ENCODE measurements at regions not wholly inside any gene's neighbourhood (a gene's known extent, or its start where the extent isn't known, plus 50 kb on each side); places are given as distances from the start of the nearest gene placed in this dataset.

- no peak for DNase-seq
Observed at GRCh38 chr2:151071906-151072305, 189.8 kb downstream of the RBM43 start.

GRCh38 chr2:151071382-151071781 is 190.3 kb downstream of the RBM43 start:
- peak; percentile 2 for DNase-seq

- no peak for DNase-seq
Observed at GRCh38 chr2:151070253-151070652, 191.4 kb downstream of the RBM43 start.

DNA sequence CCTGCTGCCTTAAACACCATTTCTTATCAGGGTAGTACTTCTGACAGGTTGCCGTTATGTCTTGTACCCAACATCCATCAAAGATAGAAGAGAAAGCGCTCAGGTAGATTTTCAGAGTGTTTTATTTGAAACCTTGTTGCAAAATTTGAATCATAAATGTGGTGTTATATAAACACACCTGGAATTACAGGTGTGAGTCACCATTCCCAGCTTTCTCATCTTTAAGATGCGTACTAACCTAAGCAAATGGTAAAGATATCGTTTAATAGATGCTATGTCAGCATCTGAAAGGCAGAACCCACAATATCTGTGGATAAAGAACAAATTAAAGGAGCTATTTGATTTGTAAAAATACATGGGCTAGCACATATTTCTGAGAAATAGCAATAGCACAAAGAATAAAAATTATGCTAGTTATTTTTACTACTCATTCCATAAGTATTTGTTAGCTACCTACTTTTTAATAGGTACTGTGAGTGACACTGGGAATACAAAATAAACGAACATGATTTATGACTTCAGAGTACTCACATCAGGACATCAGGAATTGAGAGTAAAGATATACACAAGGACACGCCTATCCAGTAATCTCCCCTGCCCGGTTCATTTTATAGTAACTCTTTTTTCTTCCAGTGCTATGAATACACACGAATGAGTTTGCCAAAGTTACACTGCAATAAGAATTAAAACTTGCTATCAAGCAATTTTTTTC is 193.8 kb downstream of the RBM43 start:
- no peak for DNase-seq

DNA sequence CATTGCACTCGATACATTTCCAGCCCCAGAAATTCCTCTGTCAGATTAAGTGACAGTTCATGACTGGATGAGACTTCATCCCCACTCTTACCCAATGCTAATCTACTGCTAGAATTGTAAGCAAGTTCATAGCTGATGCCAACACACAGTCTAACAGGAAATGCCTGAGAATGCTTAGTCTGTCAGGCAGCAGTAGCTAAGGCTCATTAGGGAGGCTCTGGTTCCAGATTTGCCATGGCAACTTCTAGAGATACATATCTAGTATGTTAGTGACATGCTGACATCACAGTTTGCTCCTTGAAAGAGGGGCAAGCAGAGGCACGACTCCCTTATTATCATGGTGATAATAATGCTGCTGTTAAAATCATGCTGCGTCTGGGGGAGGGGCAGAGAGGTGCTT is 198.4 kb downstream of the RBM43 start:
- no peak for DNase-seq

- DNase-seq: no peak
Observed at GRCh38 chr2:151060287-151060686, 201.4 kb downstream of the RBM43 start.

- no peak for DNase-seq
Observed at GRCh38 chr2:151056870-151057269, 204.8 kb downstream of the RBM43 start.

DNA sequence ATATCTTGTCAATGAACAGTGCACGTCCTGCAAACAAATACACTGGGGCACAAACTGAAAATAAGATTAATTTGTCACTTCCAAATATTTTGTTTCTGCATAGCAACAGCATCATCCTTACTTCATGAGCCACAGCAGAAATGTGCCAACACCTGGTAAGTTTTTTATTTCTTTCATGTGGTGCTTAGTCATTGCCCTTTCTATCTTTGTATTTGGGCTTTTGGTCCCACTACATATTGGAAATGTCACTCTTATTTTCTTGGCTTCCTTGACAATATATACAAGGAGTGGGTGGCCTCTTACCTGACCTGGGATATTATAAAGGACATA is 208.0 kb downstream of the RBM43 start:
- DNase-seq: no peak

DNA sequence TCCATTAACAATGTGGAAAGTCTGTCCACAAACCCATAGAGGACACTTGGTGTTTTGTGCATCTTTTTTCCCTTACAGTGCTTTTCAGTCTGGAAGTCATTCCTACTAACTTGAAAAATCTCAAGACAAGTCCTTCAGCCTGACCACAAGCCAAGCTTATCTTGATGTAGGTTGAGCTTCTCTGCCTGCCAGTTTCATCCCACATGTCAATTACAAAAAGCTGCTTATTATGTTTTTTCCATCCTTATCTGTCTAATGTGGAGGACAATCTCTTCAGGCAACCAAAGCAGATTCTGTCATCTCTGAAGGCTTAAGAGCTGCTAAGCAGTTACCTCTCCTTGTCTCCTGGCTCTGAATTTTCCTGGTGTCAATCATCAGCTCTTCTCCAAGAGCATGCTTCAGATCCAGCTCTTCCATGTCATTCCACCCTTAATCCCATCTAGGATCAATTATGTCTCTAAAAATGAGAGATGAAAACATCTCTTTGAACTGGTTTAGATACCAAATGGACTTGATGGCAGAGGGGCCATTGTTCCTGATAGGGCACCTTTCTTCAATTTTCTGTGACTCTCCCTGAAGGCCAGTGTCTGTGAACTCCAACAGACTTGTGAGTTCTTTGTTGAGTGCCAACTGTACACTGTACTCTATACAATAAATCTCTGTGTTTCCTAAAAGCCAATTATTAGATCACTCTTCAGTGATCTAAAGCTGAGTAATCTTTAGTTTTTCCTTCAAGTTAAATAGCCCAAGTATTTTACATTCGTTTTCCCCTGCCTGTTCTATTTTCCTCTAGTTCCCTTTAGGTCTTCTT is 208.6 kb downstream of the RBM43 start:
- no peak for DNase-seq

- peak; percentile 30 for DNase-seq
Observed at GRCh38 chr2:151051574-151052220, 210.0 kb downstream of the RBM43 start.

- no peak for DNase-seq
Observed at GRCh38 chr2:151049746-151050145, 211.9 kb downstream of the RBM43 start.

- no peak for DNase-seq
Observed at GRCh38 chr2:151048331-151049054, 213.2 kb downstream of the RBM43 start.

GRCh38 chr2:151043484-151043883 is 218.2 kb downstream of the RBM43 start:
- DNase-seq: peak; percentile 0

DNA sequence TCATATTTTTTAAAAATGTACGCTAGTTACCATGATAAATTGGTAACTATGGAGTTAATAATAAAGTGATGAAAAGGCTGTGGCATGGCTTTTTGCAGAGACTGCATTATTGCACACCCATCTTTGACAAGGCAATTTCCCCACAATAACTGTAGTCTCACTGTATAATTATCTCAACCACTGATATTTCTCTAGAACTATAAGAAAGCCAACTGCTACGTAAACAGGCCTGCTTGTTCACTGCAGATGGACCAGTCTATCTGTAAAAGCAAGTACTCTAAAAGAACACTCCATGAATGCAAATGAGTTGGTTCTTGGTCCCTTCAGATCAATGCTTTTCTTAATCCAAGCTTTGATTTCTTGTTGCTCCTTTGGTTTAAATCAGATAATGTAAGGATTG is 218.7 kb downstream of the RBM43 start:
- DNase-seq: no peak

GRCh38 chr2:151040039-151040438 is 221.6 kb downstream of the RBM43 start:
- DNase-seq: no peak

- DNase-seq: no peak
Observed at GRCh38 chr2:151038516-151038915, 223.1 kb downstream of the RBM43 start.

DNA sequence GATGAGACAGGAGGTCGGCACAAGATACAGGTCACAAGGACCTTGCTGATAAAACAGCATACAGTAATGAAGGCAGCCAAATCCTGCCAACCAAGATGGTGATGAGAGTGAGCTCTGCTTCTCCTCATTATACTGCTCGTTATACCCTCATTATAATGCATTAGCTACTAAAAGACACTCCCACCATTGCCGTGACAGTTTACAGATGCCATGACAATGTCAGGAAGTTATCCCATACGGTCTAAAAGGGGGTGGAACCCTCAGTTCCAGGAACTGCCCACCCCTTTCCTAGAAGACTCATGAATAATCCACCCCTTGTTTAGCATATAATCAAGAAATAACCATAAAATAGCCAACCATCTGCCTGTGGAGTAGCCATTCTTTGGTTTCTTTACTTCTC is 224.2 kb downstream of the RBM43 start:
- no peak for DNase-seq

DNA sequence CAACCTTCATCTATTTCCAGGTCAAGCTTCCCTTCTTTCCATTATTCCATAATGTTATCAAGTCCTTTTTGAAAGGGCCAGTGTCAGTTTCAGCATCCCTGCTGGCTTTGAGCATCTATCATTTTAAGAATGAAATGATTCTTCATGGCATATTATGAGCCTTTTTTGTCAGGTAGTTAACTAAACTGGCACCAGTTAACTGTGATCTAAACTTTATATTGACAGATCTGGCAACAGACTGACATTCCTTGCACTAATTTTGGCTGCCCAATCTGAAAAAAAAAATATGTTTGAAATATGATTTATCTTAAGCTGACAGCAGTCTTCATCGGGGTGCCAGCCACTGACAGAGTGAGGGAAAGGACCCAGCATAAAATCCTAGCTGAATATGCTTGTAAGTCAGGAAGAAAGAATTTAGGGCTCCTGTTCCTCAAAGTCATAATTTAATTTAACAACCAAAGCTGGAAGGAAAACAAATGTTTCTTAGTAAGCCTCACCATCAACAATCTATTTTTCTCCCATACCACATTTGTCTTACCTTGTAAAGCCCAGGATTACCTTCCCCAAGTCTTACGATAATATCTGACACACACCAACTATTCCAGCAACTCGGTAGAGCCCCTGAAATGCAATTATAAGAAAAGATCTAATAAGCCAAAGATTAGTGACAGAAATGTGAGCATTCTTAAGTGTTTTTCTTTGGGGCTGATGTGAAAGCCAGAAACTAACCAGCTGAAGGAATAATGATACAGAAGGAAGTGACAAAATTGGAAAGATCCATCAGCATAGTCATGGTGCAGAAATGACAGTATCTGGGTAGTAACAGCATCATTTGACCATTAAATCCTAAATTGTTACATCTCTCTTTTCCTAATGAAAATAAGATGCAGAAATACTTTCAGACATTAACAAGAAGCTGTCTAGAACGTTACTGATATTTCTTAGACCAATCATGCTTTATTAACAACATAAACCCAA is 228.1 kb downstream of the RBM43 start:
- no peak for DNase-seq

DNA sequence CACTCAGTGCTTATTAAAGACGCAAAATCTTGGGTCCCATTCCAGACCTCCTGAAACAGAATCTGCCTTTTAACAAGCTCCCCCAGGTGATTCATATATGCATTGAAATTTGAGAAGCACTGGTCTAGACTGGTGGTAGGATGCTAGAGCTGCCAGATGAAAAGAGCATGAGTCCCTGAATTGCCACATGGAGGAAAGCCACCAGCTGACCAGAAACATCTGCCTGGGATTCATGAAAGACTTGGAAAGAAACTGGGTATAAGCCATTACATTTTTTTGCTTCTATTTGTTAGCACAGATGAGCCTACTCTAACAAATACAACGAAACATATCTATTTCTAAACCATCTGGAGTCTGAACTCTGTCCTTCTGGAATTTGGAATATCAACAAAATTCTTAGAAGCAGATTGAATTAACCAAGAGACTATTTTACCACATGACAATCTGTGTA is 228.9 kb downstream of the RBM43 start:
- DNase-seq: peak; percentile 1

DNA sequence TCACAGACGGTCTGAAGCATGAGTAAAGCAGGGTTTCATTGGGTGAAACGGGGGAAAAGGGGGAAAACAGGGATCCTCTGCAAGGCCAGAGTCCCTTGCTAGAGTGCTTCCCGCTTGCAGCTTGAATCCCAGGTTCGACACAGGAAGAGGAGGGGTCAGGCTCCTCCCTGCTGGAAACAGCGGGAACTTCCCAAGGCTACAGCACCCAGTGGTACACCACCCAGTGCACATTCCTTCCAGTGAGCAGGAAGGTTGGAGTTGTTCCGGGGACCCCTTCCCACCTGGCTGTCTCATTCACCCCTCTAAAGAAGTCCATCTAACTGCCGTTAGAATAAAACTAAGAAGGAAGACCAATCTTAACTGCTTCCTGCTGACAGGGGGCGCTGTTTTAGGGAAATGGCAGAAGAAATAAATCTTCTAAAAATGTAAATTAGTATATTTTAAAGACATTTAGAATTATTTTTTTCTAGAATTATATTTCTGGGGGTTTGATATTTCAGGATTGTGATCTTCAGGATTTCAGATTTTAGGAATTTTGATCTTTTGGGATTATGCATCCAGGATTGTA is 230.9 kb downstream of the RBM43 start:
- peak; percentile 3 for DNase-seq

GRCh38 chr2:151029406-151030157 is 232.1 kb downstream of the RBM43 start:
- DNase-seq: no peak
